ENCODE measurements at regions not wholly inside any gene's neighbourhood (a gene's known extent, or its start where the extent isn't known, plus 50 kb on each side); places are given as distances from the start of the nearest gene placed in this dataset.
"Not testable (repeated sequence)": the region's sequence is repeated elsewhere in the genome, so short reads cannot be mapped to it uniquely, and the experiment has no call there.

DNA sequence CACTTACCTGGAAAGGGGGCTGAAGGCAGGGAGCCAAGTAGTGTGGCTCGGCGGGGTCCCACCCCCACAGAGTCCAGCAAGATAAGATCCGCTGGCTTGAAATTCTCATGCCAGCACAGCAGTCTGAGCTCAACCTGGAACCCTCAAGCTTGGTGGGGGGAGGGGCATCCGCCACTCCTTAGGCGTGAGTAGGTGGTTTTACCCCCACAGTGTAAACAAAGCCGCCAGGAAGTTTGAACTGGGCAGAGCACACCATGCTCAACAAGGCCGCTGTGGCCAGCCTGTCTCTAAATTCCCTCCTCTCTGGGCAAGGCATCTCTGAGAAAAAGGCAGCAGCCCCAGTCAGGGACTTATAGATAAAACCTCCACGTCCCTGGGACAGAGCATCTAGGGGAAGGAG is 156.3 kb downstream of the KBTBD8 start:
- peak; percentile 12 for DNase-seq (ENCODE audit: low read depth, low spot score)

- DNase-seq (ENCODE audit: low read depth, low spot score): no peak
Observed at GRCh38 chr3:67167481-67167880, 169.4 kb downstream of the KBTBD8 start.

DNA sequence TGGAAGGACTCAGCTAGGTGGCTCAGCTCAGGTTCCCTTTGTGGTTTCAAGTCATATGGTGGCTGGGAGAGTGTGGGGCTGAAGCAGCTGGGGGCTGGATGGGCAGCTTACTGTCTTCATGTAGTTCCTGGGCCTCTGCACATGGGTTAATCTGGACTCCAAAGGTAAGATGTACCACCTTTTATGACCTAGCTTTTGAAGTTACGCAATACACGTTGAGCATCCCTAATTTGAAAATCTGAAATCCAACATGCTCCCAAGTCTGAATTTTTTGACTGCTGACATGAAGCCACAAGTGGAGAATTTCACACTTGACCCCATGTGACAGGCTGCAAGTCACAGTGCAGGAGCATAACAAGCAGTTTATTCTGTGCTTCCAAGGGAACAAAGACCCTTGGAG is 173.7 kb downstream of the KBTBD8 start:
- no peak for DNase-seq (ENCODE audit: low read depth, low spot score)

DNA sequence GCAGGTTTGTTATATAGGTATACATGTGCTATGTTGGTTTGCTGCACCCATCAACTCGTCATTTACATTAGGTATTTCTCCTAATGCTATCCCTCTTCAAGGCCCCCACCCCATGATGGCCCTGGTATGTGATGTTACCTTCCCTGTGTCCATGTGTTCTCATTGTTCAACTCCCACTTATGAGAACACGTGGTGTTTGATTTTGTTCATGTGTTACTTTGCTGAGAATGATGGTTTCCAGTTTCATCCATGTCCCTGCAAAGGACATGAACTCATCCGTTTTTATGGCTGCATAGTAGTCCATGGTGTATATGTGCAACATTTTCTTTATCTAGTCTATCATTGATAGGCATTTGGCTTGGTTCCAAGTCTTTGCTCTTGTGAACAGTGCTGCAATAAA is 175.0 kb downstream of the KBTBD8 start:
- DNase-seq (ENCODE audit: low read depth, low spot score): not testable (repeated sequence)

DNA sequence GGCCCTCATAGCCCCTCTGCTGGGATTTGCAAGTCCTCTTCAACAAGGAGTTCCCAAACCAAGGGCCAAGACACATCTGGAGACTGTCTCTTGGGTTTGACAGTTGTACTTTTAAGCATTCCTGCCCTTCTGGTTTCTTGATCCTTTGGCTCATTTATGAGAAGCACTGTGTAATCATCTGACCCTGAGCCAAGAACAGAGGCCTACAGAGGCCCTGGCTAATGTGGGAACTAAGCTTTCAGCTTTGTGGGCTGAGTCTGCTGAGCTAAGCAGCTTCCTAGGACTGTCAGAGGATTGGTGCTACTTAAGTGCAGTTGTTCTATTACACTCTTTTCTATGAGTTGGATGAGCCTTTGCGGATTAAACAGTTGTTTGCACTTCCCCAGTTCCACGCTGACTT is 178.3 kb downstream of the KBTBD8 start:
- DNase-seq (ENCODE audit: low read depth, low spot score): no peak

GRCh38 chr3:67192466-67192865 is 194.4 kb downstream of the KBTBD8 start:
- no peak for DNase-seq (ENCODE audit: low read depth, low spot score)

DNA sequence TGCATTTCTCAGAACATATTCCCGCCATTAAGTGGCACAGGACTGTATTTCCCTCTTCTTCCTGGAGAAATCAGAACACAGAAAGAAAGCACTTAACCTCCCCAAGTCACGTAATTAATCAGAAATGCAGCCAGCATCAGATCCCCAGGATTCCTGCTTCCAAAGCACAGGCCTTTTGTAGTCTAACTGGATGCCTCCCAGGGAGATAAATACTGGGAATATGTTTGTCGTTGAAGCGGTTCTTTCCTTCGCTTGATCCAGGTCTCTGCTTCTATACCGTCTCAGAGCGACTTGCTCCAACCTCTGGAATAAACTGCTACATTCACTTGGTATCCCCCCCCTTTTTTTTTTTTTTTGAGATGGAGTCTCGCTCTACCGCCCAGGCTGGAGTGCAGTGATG is 198.6 kb downstream of the KBTBD8 start:
- no peak for DNase-seq (ENCODE audit: low read depth, low spot score)

DNA sequence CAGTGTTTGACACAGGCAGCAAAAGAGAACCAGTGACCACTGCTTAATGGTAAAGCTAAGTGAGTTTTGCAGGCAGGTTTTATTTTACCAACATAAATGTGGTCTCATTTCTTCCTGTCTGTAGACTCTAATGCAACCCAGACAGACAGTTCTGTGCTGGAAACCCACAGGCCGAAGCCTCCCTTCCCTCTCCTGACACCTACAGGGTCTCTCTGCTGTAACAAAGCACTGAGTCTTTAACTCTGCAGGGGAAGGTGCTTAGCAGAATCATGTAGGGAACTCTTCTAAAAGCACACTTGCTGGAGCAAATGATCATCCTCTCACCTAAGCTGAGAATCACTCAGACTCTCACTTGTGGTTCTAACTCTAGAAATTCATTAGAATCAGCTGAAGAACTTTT is 200.3 kb downstream of the KBTBD8 start:
- no peak for DNase-seq (ENCODE audit: low read depth, low spot score)

GRCh38 chr3:67200618-67201017 is 202.5 kb downstream of the KBTBD8 start:
- DNase-seq (ENCODE audit: low read depth, low spot score): no peak

- no peak for DNase-seq (ENCODE audit: low read depth, low spot score)
Observed at GRCh38 chr3:67201026-67201425, 202.9 kb downstream of the KBTBD8 start.

- no peak for DNase-seq (ENCODE audit: low read depth, low spot score)
Observed at GRCh38 chr3:67202053-67202452, 203.9 kb downstream of the KBTBD8 start.

DNA sequence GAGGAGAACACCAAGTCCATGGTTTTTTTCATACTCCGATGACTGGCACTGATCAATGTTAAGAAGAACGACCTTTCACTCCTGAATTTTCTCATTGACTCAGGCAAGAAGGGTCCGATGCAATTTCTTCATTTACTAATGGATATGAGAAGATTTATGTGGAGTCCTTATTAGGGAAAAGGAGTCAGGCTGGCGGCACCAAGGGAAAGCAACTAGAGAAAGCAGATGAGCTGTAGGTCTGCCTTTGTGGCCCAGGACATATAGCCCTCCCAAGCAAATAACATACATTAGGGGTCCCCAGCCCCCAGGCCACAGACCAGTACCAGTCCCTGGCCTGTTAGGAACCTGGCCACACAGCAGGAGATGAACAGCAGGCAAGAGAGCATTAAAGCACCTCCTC is 206.8 kb downstream of the KBTBD8 start:
- no peak for DNase-seq (ENCODE audit: low read depth, low spot score)

DNA sequence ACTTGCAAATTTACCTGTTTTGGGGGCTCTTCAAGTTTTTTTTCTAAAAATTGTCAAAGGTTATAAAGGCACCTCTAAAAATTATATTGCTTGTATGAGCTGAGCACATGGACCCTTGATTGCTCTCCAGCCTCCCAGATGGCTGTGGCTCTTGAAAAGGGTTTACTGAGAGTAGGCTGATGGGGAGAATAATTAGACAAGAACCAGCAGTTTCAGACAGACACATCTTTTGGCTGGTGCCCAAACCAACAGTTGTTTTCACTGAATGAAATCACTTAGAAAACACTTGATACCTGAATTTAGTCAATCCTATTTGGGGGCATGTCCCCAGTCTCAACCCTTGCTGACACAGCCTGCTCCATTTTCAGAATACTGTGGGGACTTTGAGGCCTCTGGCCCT is 217.6 kb downstream of the KBTBD8 start:
- DNase-seq (ENCODE audit: low read depth, low spot score): no peak

- no peak for DNase-seq (ENCODE audit: low read depth, low spot score)
Observed at GRCh38 chr3:67227030-67227429, 228.9 kb downstream of the KBTBD8 start.

DNA sequence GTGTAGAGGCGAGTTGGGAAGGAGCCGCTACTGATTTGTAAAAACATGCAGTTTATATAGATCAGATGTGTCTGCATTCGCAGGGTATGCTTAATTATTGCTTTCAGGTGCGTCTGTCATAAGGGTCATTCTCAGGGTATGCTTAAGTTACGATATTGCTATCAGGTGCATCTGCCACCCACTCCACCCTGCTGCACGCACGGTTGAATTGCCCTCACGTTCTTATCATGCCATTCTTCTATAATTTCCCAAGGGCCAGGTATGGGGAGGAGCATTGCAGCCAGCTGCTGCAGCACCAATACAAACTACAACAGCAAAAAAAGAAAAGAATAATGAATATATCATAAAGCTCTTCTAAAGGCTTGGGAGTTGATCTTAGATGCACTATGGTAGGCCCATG is 230.0 kb downstream of the KBTBD8 start:
- DNase-seq (ENCODE audit: low read depth, low spot score): no peak

DNA sequence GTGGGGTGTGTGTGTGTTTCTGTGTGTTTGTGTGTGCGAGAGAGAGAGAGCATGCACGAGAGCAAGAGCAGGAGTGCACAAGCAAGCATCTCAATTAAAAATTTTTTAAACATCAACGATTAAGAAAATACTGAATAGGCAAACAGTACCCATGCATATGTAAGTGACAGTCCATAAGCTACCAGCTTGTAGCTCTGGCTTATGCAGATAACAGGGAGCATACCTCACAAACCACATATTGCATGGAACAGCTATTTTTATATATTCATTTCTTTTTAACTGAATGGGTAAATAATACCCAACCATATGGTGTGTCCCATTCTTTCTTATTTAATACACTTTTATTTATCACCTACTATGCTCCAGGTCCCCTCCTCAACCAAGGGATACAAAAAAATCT is 234.5 kb downstream of the KBTBD8 start:
- no peak for DNase-seq (ENCODE audit: low read depth, low spot score)

DNA sequence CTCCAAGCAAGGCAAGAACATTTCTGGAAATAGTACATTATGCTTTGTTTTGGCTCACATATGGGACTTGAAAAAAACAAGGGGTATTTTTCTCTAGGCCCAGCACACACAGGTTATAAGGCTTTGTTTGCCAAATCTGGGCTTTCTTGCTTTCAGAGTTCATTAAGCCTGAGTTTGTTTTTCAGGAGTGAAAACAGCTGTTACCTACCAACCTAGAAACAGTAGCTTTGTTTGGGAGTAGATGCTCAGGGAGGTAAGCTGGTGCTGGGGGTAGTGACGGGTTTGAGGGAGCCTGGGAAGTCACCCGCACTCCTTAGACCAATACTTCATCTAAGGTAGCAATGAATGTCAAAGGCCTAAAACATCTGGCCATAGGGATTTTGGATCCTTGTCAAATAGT is 241.2 kb downstream of the KBTBD8 start:
- no peak for DNase-seq (ENCODE audit: low read depth, low spot score)

- DNase-seq (ENCODE audit: low read depth, low spot score): no peak
Observed at GRCh38 chr3:67241084-67241483, 243.0 kb downstream of the KBTBD8 start.

DNA sequence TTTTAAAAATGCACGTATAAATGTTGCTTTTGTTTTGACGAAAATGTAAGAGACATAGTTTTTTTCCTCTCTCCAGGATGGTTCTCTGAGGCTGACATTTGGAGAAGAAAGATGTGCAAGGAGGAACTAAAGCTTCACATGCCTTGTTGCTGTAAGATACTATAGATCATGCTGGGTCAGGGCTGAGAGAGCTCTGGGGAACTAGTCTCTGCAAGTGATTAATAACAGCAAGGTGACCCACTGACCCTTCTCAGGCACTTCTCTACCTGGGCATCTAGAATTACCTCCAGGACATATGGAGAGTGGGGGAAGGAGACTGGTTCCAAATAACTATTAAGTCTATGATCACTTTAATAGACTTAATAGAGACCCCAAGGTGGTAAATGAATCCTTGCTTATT is 246.0 kb downstream of the KBTBD8 start:
- no peak for DNase-seq (ENCODE audit: low read depth, low spot score)

DNA sequence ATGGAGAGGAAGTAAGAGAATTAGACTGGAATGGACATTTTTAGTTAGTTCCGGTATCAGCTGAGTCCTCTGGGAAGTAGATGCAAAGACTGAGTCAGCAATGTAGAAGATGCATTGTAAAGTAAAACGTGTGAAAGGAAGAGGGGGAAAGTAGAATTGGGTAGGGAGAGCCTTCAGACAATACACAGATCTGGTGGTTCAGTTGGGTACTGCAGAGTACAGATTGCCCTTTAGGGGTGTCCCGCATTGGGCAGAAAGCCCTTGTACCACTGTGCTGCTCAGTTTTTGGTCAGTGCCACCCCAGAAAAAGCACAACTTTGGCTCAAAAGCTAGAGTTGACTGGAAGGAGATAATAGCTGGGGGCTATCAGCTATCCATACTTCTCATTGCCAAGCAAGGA is 247.4 kb downstream of the KBTBD8 start:
- DNase-seq (ENCODE audit: low read depth, low spot score): no peak

DNA sequence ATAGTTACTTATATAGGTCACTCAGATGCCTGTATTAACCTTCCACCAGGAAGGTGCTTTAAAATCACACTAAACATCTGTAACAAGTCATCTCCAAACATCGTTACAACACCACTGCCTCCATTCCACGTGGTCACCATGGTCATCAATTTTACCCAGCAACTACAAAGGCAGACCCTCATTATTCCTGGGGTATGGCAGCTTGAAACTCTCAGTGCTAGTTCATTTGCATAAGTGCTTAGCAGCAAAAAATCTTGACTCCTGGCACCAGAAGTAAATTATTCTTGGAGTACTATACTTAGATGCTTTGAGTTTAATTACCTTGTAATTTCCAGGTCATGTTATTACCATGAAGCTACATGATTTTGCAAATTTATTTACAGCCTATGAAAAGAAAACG is 250.6 kb downstream of the KBTBD8 start:
- no peak for DNase-seq (ENCODE audit: low read depth, low spot score)

GRCh38 chr3:67252906-67253305 is 254.8 kb downstream of the KBTBD8 start:
- DNase-seq (ENCODE audit: low read depth, low spot score): not testable (repeated sequence)

GRCh38 chr3:67278015-67278618 is 280.0 kb downstream of the KBTBD8 start:
- DNase-seq (ENCODE audit: low read depth, low spot score): no peak

GRCh38 chr3:67286586-67286985 is 288.5 kb downstream of the KBTBD8 start:
- DNase-seq (ENCODE audit: low read depth, low spot score): no peak
